ENCODE measurements at regions not wholly inside any gene's neighbourhood (a gene's known extent, or its start where the extent isn't known, plus 50 kb on each side); places are given as distances from the start of the nearest gene placed in this dataset.

- TF ChIP-seq CTCF (conservative IDR thresholded peaks at IDR 0.05; ENCODE audit: low read length) = no peak
- no peak for TF ChIP-seq EZH2phosphoT487 (IDR thresholded peaks at IDR 0.05; ENCODE audit: borderline replicate concordance)
Observed at GRCh38 chr20:17014217-17014616, 212.6 kb upstream of the PCSK2 start.
